Loucy (cell line): ENCODE measurements at regions not wholly inside any gene's neighbourhood (a gene's known extent, or its start where the extent isn't known, plus 50 kb on each side); places are given as distances from the start of the nearest gene placed in this dataset.

Experiments
- EZH2phosphoT487 ChIP-seq: fragments of 200-600 bp; IDR thresholded peaks from 2 replicates; pipeline ENCODE4 v1.6.1; 2018; ENCODE audit warnings: antibody characterized with exemption, mild to moderate bottlenecking, moderate library complexity, borderline replicate concordance
- TF ChIP-seq, protein P1 (sequence below): fragments of 200-600 bp; sonication (generic); conservative IDR thresholded peaks from 2 replicates; pipeline ENCODE4 v1.5.1; 2014; ENCODE audit warnings: mild to moderate bottlenecking, antibody characterized with exemption, low read length

DNA sequence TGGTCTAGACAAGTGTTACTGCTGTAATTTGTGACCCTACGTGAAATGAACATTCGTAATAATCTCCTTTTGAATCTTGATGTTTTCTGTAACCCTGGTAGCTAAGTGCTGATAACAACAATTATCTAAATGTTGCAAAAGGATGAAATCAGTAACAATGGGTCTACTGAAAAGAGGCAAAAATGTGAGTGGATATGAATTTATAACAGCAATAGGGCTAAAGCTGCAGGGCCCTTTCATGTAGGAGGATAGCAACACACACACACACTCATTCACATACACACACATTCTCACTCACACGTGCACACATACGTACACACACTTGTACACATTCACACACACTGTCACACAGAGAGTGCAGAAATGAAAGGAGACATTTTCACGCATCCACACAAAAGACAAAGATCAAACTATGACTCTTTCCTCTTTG is 200.8 kb upstream of the NEBL start:
- TF ChIP-seq, protein P1, sequence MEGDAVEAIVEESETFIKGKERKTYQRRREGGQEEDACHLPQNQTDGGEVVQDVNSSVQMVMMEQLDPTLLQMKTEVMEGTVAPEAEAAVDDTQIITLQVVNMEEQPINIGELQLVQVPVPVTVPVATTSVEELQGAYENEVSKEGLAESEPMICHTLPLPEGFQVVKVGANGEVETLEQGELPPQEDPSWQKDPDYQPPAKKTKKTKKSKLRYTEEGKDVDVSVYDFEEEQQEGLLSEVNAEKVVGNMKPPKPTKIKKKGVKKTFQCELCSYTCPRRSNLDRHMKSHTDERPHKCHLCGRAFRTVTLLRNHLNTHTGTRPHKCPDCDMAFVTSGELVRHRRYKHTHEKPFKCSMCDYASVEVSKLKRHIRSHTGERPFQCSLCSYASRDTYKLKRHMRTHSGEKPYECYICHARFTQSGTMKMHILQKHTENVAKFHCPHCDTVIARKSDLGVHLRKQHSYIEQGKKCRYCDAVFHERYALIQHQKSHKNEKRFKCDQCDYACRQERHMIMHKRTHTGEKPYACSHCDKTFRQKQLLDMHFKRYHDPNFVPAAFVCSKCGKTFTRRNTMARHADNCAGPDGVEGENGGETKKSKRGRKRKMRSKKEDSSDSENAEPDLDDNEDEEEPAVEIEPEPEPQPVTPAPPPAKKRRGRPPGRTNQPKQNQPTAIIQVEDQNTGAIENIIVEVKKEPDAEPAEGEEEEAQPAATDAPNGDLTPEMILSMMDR: no peak
- no peak for TF ChIP-seq EZH2phosphoT487
